Activated naive CD4-positive, alpha-beta T cell treated with anti-CD3 and anti-CD28 coated beads, Interleukin-2, amount 10 ng/mL, durations not matched to agents 7 days and 5 days (primary cell): ENCODE measurements at regions not wholly inside any gene's neighbourhood (a gene's known extent, or its start where the extent isn't known, plus 50 kb on each side); places are given as distances from the start of the nearest gene placed in this dataset.

Experiments
- CTCF ChIA-PET: fragments of 350-600 bp; sonication (Branson Sonifier 250); formaldehyde crosslinking; loops from one replicate; lab custom pipeline; 2021; ENCODE audit warnings: antibody characterized with exemption; lab: Charles Lee
- DNase-seq: peaks from one replicate; pipeline ENCODE4 v3.0.0-alpha.2; 2020
- H3K27ac Mint-ChIP-seq: one replicate; pipeline ENCODE4 v1.8.0; 2021; ENCODE audit warnings: mild to moderate bottlenecking, moderate library complexity, mixed read lengths
- H3K27me3 Mint-ChIP-seq: one replicate; pipeline ENCODE4 v1.8.0; 2021; ENCODE audit warnings: mild to moderate bottlenecking, mixed read lengths
- H3K36me3 Mint-ChIP-seq: one replicate; pipeline ENCODE4 v1.8.0; 2021; ENCODE audit warnings: mixed read lengths
- H3K4me1 Mint-ChIP-seq: one replicate; pipeline ENCODE4 v1.8.0; 2021; ENCODE audit warnings: mixed read lengths
- H3K4me3 Mint-ChIP-seq: one replicate; pipeline ENCODE4 v1.8.0; 2021; ENCODE audit warnings: mild to moderate bottlenecking, moderate library complexity, mixed read lengths
- H3K9me3 Mint-ChIP-seq: one replicate; pipeline ENCODE4 v1.8.0; 2021; ENCODE audit warnings: mixed read lengths

DNA sequence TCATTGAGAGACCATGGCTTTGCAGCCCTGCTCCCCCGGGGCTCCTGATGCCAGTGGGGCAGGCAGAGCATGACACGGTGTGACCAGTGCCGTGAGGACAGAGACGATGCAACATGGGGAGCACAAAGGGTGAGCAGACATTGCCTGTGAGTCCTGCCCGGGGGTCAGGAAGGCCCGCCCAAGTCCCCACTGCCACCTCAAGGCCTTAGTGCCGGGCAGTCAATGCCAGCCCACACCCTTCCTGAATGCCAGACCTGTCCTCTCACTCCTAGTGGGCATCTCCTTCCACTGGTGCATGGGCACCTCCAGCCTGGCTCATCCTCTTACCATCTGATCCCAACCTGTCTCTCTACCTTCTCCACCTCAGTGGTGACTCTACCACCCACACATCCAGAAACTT, 157.9 kb upstream of the ZMIZ1 start:
- peaks cover 16% of the 10 kb centered on the region for H3K27me3 Mint-ChIP-seq
- CTCF ChIA-PET, result no interaction called here
- no peak overlapping the region for H3K27ac Mint-ChIP-seq
- H3K4me1 Mint-ChIP-seq, result no peaks in the 10 kb centered on the region
- no peak for DNase-seq
- no peak overlapping the region for H3K4me3 Mint-ChIP-seq
- no peaks in the 10 kb centered on the region for H3K9me3 Mint-ChIP-seq
- H3K36me3 Mint-ChIP-seq, result no peaks in the 10 kb centered on the region

DNA sequence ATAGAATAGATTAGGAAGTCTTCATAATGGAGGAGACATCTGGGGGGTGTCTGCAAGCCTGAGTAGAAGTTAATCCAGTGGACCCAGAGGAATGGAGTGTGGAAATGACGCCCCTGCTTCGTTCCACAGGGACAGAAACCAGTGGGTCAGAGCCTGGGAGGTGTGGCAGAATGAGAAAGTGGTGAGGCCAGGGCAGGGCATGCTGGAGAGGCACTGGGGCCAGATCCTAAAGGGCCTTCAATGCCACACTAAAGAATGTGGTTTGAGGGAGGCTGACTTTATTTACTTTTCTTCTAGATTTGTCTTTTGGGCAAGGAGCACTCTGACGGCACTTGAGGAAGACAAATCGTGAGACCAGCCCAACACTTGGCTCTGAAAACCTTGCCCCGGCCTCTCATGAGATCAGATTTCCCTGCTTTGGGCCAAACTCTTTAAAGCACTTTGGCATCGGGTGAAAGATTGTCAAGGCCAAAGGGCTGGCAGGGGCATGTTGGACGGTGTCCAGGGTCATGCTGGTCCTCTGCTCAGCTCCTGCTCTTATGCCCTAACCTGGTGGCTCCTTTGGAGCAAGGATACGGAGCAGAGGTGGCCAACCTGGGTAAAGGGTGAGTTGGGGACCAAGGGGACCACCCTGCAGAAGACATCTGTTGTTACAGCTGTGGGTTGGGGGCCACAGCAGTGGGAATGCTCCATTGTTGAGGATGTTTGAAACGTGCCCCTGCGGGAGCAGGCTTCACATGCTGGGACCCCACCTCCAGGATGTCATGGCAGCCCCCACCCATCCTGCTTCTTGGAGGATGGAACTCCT, 157.0 kb upstream of the ZMIZ1 start:
- CTCF ChIA-PET, result no interaction called here
- H3K27me3 Mint-ChIP-seq, result peaks cover 16% of the 10 kb centered on the region
- no peak for DNase-seq
- no peaks in the 10 kb centered on the region for H3K4me1 Mint-ChIP-seq
- no peak overlapping the region for H3K27ac Mint-ChIP-seq
- H3K4me3 Mint-ChIP-seq, result no peak overlapping the region
- no peaks in the 10 kb centered on the region for H3K9me3 Mint-ChIP-seq
- no peaks in the 10 kb centered on the region for H3K36me3 Mint-ChIP-seq

DNA sequence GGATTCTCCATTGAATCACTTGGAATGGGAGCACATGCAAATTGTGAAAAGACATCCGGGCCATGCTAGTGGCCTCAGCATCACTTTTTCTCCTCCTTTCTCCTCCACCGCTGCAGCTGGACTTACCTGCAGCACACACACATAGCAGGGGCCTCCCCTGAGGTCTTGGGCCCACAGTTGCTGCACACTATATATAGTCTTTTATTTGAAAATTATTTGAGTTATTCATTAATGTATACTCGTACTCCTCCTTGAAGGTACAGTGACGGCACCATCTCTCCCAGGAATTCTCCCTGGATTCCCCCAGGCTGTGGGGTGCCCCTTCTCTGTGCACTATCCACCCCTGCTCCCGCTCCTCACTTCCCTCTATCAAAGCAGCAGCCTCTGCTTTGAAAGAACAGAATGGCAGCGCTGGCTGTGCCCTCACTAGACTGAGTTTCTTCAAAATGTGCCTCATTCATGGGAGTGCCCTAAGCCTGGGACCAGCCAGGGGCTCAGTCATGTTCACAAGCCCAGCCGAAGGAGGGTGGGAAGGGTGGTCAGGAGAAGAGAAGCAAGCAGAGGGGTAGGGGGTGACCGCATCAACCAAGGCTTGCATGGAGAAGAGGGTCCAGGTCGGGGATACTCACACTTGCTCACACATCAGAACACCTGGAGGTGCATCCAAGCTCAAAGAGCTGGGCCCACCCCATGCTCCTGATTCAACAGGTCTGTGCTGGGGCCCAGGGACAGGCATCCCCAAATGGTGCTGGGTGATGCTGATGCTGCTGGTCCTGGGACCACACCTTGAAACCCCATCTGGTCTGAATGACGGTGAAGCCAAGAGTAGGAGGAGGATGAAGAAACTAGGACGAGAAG, 156.2 kb upstream of the ZMIZ1 start:
- CTCF ChIA-PET, result no interaction called here

DNA sequence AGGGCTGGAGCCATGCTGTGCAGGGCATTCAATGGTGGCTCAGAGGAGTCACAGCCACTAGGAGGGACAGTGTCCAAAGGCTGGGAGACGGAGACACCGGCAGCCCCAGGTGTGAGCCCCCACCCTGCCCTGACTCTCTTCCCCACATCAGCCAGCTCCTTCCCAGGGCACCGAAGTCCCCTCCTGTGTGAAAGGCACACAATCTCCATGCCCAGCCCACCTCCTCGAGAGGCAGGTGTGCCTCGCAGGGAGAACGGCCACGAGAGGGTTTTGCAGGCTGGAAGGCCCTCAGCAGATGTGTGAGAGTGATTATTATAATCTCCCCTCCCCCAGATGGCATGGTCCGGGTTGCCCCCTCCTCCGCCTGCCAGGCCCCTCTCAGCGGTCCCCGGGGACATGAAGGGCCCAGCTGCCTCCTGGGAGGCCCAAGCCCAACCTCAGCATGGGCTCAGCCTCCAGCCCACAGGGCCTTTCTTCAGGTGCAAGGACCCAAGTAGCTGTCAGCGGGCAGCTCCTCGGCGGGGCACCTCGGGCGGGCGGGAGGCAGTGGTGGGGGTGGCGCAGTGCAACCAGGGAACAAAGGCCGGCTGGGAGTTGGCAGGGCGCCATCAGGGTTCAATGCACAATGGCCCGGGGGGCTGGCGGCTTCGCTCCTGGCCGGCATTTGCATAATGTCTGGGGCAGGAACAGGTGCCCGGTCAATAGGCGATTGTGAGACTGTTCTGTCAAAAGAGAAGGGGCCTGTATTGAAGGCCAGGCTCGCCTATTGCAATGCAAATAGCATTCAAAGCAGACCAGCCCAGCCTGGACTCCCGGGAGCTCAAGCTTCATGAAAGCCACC, 155.3 kb upstream of the ZMIZ1 start:
- Mint-ChIP-seq H3K27me3 (peaks cover 3% of the 10 kb centered on the region), H3K9me3 (no peaks in the 10 kb centered on the region), H3K27ac (no peak overlapping the region), H3K4me3 (no peak overlapping the region), H3K36me3 (no peaks in the 10 kb centered on the region), H3K4me1 (no peaks in the 10 kb centered on the region)
- CTCF ChIA-PET, result no interaction called here
- no peak for DNase-seq

More for the DNA sequence above, 156.2 kb upstream of the ZMIZ1 start:
- Mint-ChIP-seq H3K4me3 (no peak overlapping the region), H3K9me3 (no peaks in the 10 kb centered on the region), H3K27ac (no peak overlapping the region), H3K36me3 (no peaks in the 10 kb centered on the region), H3K4me1 (no peaks in the 10 kb centered on the region), H3K27me3 (peaks cover 9% of the 10 kb centered on the region)
- DNase-seq, result no peak

DNA sequence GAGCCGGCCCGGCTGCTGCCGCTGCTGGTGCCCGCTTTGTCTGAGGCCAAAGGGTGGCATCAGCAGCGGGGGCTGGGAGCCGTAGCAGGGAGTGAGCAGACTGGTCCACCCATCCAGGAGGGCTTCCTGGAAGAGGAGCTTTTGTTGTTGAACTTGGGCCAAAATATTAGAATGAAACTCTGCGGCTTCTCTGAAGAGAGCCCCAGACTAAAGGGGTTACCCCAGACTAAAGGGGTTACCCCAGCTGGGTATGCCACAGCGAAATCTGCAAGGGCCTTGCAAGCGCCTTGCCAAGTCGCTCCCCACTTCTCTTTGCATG, 154.7 kb upstream of the ZMIZ1 start:
- H3K4me3 Mint-ChIP-seq, result no peak overlapping the region
- H3K36me3 Mint-ChIP-seq, result no peaks in the 10 kb centered on the region
- CTCF ChIA-PET, result no interaction called here
- no peaks in the 10 kb centered on the region for H3K4me1 Mint-ChIP-seq
- no peaks in the 10 kb centered on the region for H3K9me3 Mint-ChIP-seq
- DNase-seq, result no peak
- H3K27ac Mint-ChIP-seq, result no peak overlapping the region
- H3K27me3 Mint-ChIP-seq, result peaks cover 3% of the 10 kb centered on the region

DNA sequence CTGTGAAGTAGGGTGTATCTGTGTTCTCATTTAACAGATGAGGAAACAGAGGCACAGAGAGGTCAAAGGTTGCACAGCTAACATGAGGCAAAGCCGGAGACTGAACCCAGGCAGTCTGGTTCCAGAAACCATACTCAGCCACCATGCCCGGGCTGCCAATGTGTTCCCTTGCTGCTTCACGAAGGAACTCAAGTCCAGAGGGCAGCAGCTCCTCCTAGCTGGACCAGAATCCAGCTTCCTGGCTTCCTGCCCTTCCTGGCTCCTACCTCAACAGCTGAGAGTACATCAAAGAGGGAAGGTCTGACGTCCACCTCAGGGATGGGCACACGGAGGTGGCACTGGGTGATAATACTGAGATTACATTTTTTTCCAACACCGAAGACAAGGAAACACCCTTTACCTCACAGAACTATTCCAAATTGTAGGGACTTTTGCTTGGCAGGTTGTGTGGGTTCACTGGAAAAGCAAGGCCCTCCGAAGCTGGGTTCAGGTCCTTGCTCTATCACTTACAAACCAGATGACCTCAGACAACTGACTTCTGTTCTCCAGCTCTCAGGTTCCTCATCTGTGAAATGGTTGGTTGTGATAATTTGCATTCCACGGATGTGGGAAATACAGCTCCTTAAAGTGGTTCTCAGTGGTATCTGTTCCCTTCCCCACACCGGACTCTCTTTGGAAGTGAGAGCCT, 154.1 kb upstream of the ZMIZ1 start:
- CTCF ChIA-PET, result no interaction called here
- Mint-ChIP-seq H3K4me3 (no peak overlapping the region), H3K9me3 (no peaks in the 10 kb centered on the region), H3K27me3 (peaks cover 7% of the 10 kb centered on the region), H3K27ac (no peak overlapping the region), H3K36me3 (no peaks in the 10 kb centered on the region), H3K4me1 (no peaks in the 10 kb centered on the region)
- no peak for DNase-seq

DNA sequence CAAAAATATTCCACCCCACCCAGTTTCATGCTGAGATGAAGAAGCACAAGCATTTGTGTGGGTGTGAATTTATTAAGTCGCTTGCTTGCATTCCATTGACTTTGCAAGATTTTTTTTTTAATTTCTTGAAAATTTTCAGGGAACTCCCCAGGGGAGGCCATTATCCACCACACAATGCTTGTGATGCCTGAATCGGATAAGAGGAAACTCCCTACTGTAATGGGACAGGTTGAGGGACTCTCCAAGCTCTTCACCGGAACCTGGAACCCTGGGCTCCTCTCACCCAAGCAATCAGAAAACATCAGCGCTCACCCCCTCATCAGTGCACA, 153.6 kb upstream of the ZMIZ1 start:
- Mint-ChIP-seq H3K36me3 (no peaks in the 10 kb centered on the region), H3K9me3 (no peaks in the 10 kb centered on the region), H3K27me3 (peaks cover 8% of the 10 kb centered on the region), H3K4me3 (no peak overlapping the region), H3K4me1 (no peaks in the 10 kb centered on the region), H3K27ac (no peak overlapping the region)
- DNase-seq, result no peak
- CTCF ChIA-PET, result no interaction called here

DNA sequence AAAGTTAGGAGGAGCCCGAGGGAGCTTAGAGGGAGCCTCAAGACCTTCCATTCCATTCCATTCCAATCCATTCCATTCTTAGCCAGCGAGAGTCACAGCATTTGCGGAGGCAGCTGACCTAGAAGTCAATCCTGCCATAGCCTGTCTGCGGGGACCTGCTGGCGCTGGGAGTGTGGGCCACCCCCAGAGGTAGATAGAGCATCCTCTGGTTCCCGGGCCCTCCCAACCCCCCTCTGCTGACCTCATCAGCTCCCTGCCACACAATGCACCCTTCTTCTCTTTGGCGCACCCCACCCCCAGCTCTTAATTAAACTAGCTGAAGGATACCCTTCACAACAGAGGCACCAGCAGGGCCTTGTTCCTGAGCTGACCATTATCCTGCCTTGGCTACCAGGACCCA, 152.5 kb upstream of the ZMIZ1 start:
- no peak for DNase-seq
- Mint-ChIP-seq H3K4me1 (no peaks in the 10 kb centered on the region), H3K27me3 (peaks cover 14% of the 10 kb centered on the region), H3K9me3 (no peaks in the 10 kb centered on the region), H3K27ac (no peak overlapping the region), H3K4me3 (no peak overlapping the region), H3K36me3 (no peaks in the 10 kb centered on the region)
- CTCF ChIA-PET, result interaction anchor here (1.1 kb wide), 1 partner anchor 870 kb away, joined by 3 read pairs; no protein-coding TSS in a partner anchor

DNA sequence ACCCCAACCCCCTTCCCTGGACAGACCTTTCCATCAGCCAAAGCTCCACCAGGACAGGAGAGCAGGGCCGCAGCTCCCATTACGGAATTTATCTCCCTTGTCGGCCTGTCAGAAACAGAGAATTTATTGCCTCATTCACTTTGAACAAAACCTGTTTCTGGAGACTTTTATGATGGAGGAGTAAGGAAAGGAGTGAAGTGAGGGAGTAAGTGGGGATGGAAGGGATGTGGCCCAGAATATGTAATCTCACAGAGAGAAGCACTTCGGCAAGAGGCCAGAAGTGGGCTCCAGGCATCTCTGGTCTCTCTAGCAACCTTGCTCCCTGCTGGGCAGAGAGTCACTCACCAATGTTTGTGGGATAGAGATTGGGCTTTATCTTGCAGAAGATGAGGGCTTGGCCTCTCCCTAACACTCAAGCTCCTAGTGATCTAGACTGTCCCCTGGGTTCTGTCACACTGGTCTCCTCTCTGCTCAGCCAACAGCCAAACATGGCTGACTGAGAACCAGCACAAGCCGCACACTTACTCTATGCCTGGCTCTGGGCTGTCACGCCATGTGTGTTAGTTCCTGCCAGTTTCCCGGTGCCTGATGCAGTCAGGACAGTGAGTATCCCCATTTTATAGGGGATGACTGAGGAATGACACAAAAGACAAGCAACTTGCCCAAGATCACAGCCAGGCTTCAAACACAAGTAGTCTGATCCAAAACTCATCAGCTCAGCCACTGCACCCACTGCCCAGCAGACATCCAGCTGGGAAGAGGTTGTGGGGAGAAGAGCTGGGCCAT, 149.4 kb upstream of the ZMIZ1 start:
- no peak overlapping the region for H3K27ac Mint-ChIP-seq
- peaks cover 18% of the 10 kb centered on the region for H3K27me3 Mint-ChIP-seq
- no peaks in the 10 kb centered on the region for H3K9me3 Mint-ChIP-seq
- H3K4me1 Mint-ChIP-seq, result no peaks in the 10 kb centered on the region
- no peak for DNase-seq
- CTCF ChIA-PET, result no interaction called here
- no peaks in the 10 kb centered on the region for H3K36me3 Mint-ChIP-seq
- no peak overlapping the region for H3K4me3 Mint-ChIP-seq

DNA sequence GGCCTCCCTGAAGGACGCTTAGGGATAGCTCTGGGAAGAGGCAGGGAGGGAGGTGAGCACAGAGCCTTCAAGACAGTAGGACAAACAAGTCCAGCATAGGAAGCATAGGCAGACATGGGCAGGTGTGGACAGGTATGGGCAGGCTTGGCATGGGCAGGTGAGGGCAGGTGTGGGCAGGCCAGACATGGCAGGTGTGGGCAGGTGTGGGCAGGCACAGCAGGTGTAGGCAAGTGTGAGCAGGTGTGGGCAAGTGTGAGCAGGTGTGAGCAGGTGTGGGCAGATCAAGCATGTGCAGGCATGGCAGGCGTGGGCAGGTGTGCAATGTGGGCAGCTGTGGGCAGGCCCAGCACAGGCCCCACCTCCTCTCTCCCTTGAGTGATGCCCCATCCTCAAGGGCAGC, 148.8 kb upstream of the ZMIZ1 start:
- Mint-ChIP-seq H3K9me3 (no peaks in the 10 kb centered on the region), H3K36me3 (no peaks in the 10 kb centered on the region), H3K27ac (no peak overlapping the region), H3K4me1 (no peaks in the 10 kb centered on the region), H3K27me3 (peaks cover 18% of the 10 kb centered on the region), H3K4me3 (no peak overlapping the region)
- DNase-seq, result no peak
- CTCF ChIA-PET, result no interaction called here

DNA sequence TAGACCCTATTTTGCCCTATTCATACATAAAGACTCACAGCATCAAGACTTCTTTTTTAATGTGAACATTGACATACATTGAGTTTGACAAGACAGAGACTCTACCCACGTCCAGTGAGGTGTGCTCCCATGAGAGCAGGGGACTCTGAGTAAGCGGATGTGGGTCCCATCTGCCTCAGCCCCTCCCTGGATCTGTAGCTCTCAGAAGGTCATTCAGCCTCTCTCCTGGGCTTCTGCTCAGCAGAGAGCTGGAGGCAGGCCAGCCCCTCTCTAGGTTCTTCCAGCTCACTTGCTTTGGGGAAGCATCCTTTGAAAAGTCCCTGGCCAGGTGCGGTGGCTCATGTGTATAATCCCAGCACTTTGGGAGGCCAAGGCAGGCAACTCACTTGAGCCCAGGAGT, 146.9 kb upstream of the ZMIZ1 start:
- no peak for DNase-seq
- no peaks in the 10 kb centered on the region for H3K9me3 Mint-ChIP-seq
- CTCF ChIA-PET, result interaction anchor here (0.9 kb wide), 1 partner anchor 273 kb away, joined by 3 read pairs; no protein-coding TSS in a partner anchor
- H3K4me3 Mint-ChIP-seq, result no peak overlapping the region
- H3K4me1 Mint-ChIP-seq, result no peaks in the 10 kb centered on the region
- H3K36me3 Mint-ChIP-seq, result no peaks in the 10 kb centered on the region
- no peak overlapping the region for H3K27ac Mint-ChIP-seq
- peaks cover 18% of the 10 kb centered on the region for H3K27me3 Mint-ChIP-seq

DNA sequence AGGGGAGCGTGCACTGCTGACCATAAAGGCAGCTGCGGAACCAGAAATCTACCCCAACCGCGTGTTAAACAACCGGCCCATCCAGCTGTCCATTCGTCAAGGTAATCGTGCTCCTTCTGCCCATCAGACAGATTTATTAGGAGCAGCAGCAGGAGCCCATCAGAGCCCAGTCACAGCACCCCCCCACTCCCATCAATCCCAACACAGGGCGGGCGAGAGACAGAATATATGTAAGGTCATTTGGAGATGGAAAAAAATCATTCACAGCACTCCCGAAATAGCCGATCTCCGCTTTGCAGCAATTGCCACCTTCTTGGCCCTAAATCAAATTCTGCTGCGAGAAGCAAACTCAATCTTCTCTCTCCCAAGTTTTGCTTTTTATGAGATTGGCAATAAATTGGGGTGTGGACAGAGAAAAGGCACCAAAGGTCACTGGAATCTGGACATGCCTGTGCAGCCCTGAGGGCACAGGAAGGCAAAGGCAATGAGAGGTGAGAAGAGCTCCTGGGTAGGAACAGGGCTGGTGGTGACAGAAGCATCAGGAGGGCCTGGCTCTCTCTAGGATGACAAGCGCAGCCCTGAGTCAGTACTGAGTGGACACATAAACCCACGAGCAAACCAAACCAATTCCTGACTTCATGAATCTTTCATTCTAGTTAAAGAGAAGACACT, 145.0 kb upstream of the ZMIZ1 start:
- H3K4me1 Mint-ChIP-seq, result no peaks in the 10 kb centered on the region
- H3K4me3 Mint-ChIP-seq, result no peak overlapping the region
- no peaks in the 10 kb centered on the region for H3K9me3 Mint-ChIP-seq
- CTCF ChIA-PET, result no interaction called here
- H3K27me3 Mint-ChIP-seq, result peaks cover 26% of the 10 kb centered on the region
- no peaks in the 10 kb centered on the region for H3K36me3 Mint-ChIP-seq
- DNase-seq, result no peak
- H3K27ac Mint-ChIP-seq, result no peak overlapping the region
